OCI-LY7 (cell line): ENCODE measurements at regions not wholly inside any gene's neighbourhood (a gene's known extent, or its start where the extent isn't known, plus 50 kb on each side); places are given as distances from the start of the nearest gene placed in this dataset.

Experiments
- BruUV-seq: library from RNA; stranded (reverse); fragments of 400-500 nt; replicated peaks from 2 replicates; lab custom pipeline; 2021; lab: Mats Ljungman, UMichigan
- CTCF ChIA-PET: fragments of 300-600 bp; sonication (Branson Sonifier 250); formaldehyde crosslinking; loops from one replicate; lab custom pipeline; 2022; ENCODE audit warnings: antibody characterized with exemption; ENCODE audit not compliant: unreplicated experiment; lab: Charles Lee
- POLR2A ChIA-PET: fragments of 300-600 bp; sonication (Branson Sonifier 250); formaldehyde crosslinking; loops from one replicate; lab custom pipeline; 2022; ENCODE audit warnings: antibody characterized with exemption; lab: Charles Lee
- DNase-seq: peaks from one replicate; pipeline ENCODE4 v3.0.0-alpha.2; 2015; ENCODE audit warnings: low spot score
- H2AFZ ChIP-seq: fragments of 200-600 bp; sonication (generic), shearing (Covaris generic); 2 replicates; pipeline ENCODE4 v1.6.1; 2014; ENCODE audit warnings: mild to moderate bottlenecking, antibody characterized with exemption, low read length, moderate library complexity
- H3K27ac ChIP-seq: fragments of 200-600 bp; sonication (generic); 2 replicates; pipeline ENCODE4 v1.5.1; 2014; ENCODE audit warnings: mixed run types, low read depth, mild to moderate bottlenecking, moderate library complexity, low read length, inconsistent platforms; ENCODE audit not compliant: poor library complexity, severe bottlenecking
- H3K36me3 ChIP-seq: fragments of 200-600 bp; sonication (generic); 2 replicates; pipeline ENCODE4 v1.6.1; 2014; ENCODE audit warnings: mild to moderate bottlenecking, antibody characterized with exemption, low read length, moderate library complexity, mixed read lengths; ENCODE audit not compliant: insufficient read depth
- H3K4me1 ChIP-seq: fragments of 200-600 bp; sonication (generic); 2 replicates; pipeline ENCODE4 v1.5.1; 2014; ENCODE audit warnings: mild to moderate bottlenecking, low read length; ENCODE audit not compliant: insufficient read depth, poor library complexity, severe bottlenecking
- H3K4me2 ChIP-seq: fragments of 200-600 bp; sonication (generic); 2 replicates; pipeline ENCODE4 v1.6.1; 2014; ENCODE audit warnings: mild to moderate bottlenecking, low read length
- H3K4me3 ChIP-seq: fragments of 200-600 bp; sonication (generic); 2 replicates; pipeline ENCODE4 v1.5.1; 2014; ENCODE audit warnings: mild to moderate bottlenecking, low read depth, low read length; ENCODE audit not compliant: poor library complexity, severe bottlenecking
- H3K79me2 ChIP-seq: fragments of 200-600 bp; sonication (generic); 2 replicates; pipeline ENCODE4 v1.6.1; 2016; ENCODE audit warnings: low read depth, mild to moderate bottlenecking, low read length, moderate library complexity, mixed read lengths; ENCODE audit not compliant: insufficient read depth
- H3K9me2 ChIP-seq: fragments of 200-600 bp; sonication (generic); 2 replicates; pipeline ENCODE4 v1.6.1; 2016; ENCODE audit warnings: mild to moderate bottlenecking, low read length, mixed read lengths; ENCODE audit not compliant: insufficient read depth
- H3K9me3 ChIP-seq: fragments of 200-600 bp; sonication (generic); 2 replicates; pipeline ENCODE4 v1.6.1; 2014; ENCODE audit warnings: mild to moderate bottlenecking, mixed run types, low read length, mixed read lengths
- H4K20me1 ChIP-seq: fragments of 200-600 bp; sonication (generic); 2 replicates; pipeline ENCODE4 v1.6.1; 2014; ENCODE audit warnings: mild to moderate bottlenecking, antibody characterized with exemption, low read length, moderate library complexity, mixed read lengths; ENCODE audit not compliant: insufficient read depth
- CTCF ChIP-seq: fragments of 200-600 bp; sonication (generic); conservative IDR thresholded peaks from 2 replicates; pipeline ENCODE4 v1.5.1; 2014; ENCODE audit warnings: mild to moderate bottlenecking, antibody characterized with exemption, low read length, moderate library complexity, mixed read lengths
- EZH2phosphoT487 ChIP-seq: fragments of 200-600 bp; sonication (generic); IDR thresholded peaks from 2 replicates; pipeline ENCODE4 v1.6.1; 2018; ENCODE audit warnings: low read depth, borderline replicate concordance, mild to moderate bottlenecking, mixed run types, antibody characterized with exemption, low read length, moderate library complexity, mixed read lengths
- intact Hi-C: fragments of 100-400 bp; cut with micrococcal nuclease; formaldehyde crosslinking; loops from one replicate; pipeline ENCODE4 v1.10.0; 2022; ENCODE audit not compliant: unreplicated experiment

GRCh38 chr2:45115181-45115580, 105.9 kb upstream of the SIX2 start:
- H2AFZ ChIP-seq = no peak overlapping the region
- ChIA-PET POLR2A (interaction anchor here (0.6 to 0.8 kb wide), 2 partner anchors 27 to 122 kb away, joined by 3 to 4 read pairs; no protein-coding TSS in a partner anchor), CTCF (no interaction called here)
- DNase-seq = no peak
- H3K79me2 ChIP-seq = no peaks in the 10 kb centered on the region
- H4K20me1 ChIP-seq = no peaks in the 10 kb centered on the region
- intact Hi-C loops = no loop called here
- TF ChIP-seq EZH2phosphoT487 (no peak), CTCF (no peak)
- no TSS peak for BruUV-seq
- no peak overlapping the region for H3K4me3 ChIP-seq
- H3K27ac ChIP-seq = no peak overlapping the region
- H3K36me3 ChIP-seq = no peaks in the 10 kb centered on the region
- no peaks in the 10 kb centered on the region for H3K9me3 ChIP-seq
- no peaks in the 10 kb centered on the region for H3K4me1 ChIP-seq
- no peaks in the 10 kb centered on the region; the same call in 1 of the 2 replicates for H3K9me2 ChIP-seq
- H3K4me2 ChIP-seq = no peak overlapping the region

GRCh38 chr2:45114221-45114955, 105.1 kb upstream of the SIX2 start:
- BruUV-seq = no TSS peak
- H3K4me1 ChIP-seq = no peaks in the 10 kb centered on the region
- no peaks in the 10 kb centered on the region for H3K9me3 ChIP-seq
- no peaks in the 10 kb centered on the region for H4K20me1 ChIP-seq
- no peak for DNase-seq
- H3K9me2 ChIP-seq = no peaks in the 10 kb centered on the region; the same call in 1 of the 2 replicates
- no peaks in the 10 kb centered on the region for H3K36me3 ChIP-seq
- no peak overlapping the region for H3K27ac ChIP-seq
- TF ChIP-seq CTCF = no peak
- TF ChIP-seq EZH2phosphoT487 = no peak
- intact Hi-C loops = no loop called here
- no peak overlapping the region for H3K4me3 ChIP-seq
- no peaks in the 10 kb centered on the region for H3K79me2 ChIP-seq
- ChIA-PET CTCF (no interaction called here), POLR2A (interaction anchor here (0.8 kb wide), 1 partner anchor 26 kb away, joined by 4 read pairs; no protein-coding TSS in a partner anchor)
- no peak overlapping the region for H2AFZ ChIP-seq
- no peak overlapping the region for H3K4me2 ChIP-seq

DNA sequence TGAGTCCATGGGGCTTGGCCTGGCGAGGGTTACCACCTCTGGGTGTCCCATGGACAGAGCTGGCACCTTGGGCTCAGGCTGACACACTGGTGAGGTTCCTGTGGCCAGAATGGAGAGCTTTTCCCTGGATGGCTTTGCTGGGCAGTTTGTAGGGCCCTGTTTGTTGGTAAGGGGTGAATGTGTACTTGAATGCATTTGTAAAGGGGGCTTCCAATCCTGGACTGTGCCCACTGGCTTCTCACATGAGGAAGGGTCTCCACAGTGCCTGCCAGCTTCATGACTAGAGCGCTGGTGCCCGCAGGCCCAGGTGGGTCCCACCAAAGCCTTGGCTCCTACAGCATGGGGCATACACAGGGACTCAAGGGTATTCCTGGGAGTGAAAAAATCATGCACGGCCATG, 103.5 kb upstream of the SIX2 start:
- Histone ChIP-seq H3K4me3 (no peak overlapping the region), H3K4me2 (no peak overlapping the region), H3K79me2 (no peaks in the 10 kb centered on the region), H4K20me1 (no peaks in the 10 kb centered on the region), H3K9me3 (no peaks in the 10 kb centered on the region), H3K9me2 (no peaks in the 10 kb centered on the region; the same call in 1 of the 2 replicates), H2AFZ (no peak overlapping the region), H3K4me1 (no peaks in the 10 kb centered on the region), H3K27ac (no peak overlapping the region), H3K36me3 (no peaks in the 10 kb centered on the region)
- no peak for TF ChIP-seq EZH2phosphoT487
- no peak for TF ChIP-seq CTCF
- ChIA-PET POLR2A (interaction anchor here (0.9 to 1.3 kb wide), 2 partner anchors 19 to 23 kb away, joined by 3 read pairs; no protein-coding TSS in a partner anchor), CTCF (no interaction called here)
- BruUV-seq = no TSS peak
- intact Hi-C loops = no loop called here
- no peak for DNase-seq
